Activated CD4-positive, CD25-positive, alpha-beta regulatory T cell treated with anti-CD3 and anti-CD28 coated beads, Interleukin-2, amount 50 U/mL, for 72 hours (primary cell): ENCODE measurements at regions not wholly inside any gene's neighbourhood (a gene's known extent, or its start where the extent isn't known, plus 50 kb on each side); places are given as distances from the start of the nearest gene placed in this dataset.
"Not testable (repeated sequence)": the region's sequence is repeated elsewhere in the genome, so short reads cannot be mapped to it uniquely, and the experiment has no call there.

ENCODE experiments used
- DNase-seq: peaks from one replicate; pipeline ENCODE4 v3.0.0; 2021

GRCh38 chr10:7056216-7056615, 354.6 kb downstream of the SFMBT2 start:
- no peak for DNase-seq

GRCh38 chr10:7054915-7055314, 355.9 kb downstream of the SFMBT2 start:
- no peak for DNase-seq

- no peak for DNase-seq
Observed at GRCh38 chr10:7053195-7053594, 357.6 kb downstream of the SFMBT2 start.

- DNase-seq = not testable (repeated sequence)
Observed at GRCh38 chr10:7050024-7050423, 360.8 kb downstream of the SFMBT2 start.

- no peak for DNase-seq
Observed at GRCh38 chr10:7048061-7048460, 362.8 kb downstream of the SFMBT2 start.

- no peak for DNase-seq
Observed at GRCh38 chr10:7046615-7047014, 364.2 kb downstream of the SFMBT2 start.

- no peak for DNase-seq
Observed at GRCh38 chr10:7045891-7046599, 364.8 kb downstream of the SFMBT2 start.

GRCh38 chr10:7043055-7043653, 367.7 kb downstream of the SFMBT2 start:
- no peak for DNase-seq

- no peak for DNase-seq
Observed at GRCh38 chr10:7042419-7043054, 368.3 kb downstream of the SFMBT2 start.

- no peak for DNase-seq
Observed at GRCh38 chr10:7042000-7042399, 368.8 kb downstream of the SFMBT2 start.

GRCh38 chr10:7040681-7041080, 370.2 kb downstream of the SFMBT2 start:
- DNase-seq = no peak

- no peak for DNase-seq
Observed at GRCh38 chr10:7039859-7040258, 371.0 kb downstream of the SFMBT2 start.

- no peak for DNase-seq
Observed at GRCh38 chr10:7038416-7038815, 372.4 kb downstream of the SFMBT2 start.

GRCh38 chr10:7037434-7037833, 373.4 kb downstream of the SFMBT2 start:
- not testable (repeated sequence) for DNase-seq

- no peak for DNase-seq
Observed at GRCh38 chr10:7036951-7037350, 373.9 kb downstream of the SFMBT2 start.

- DNase-seq = no peak
Observed at GRCh38 chr10:7035126-7035761, 375.6 kb downstream of the SFMBT2 start.

- DNase-seq = no peak
Observed at GRCh38 chr10:7033031-7033430, 377.8 kb downstream of the SFMBT2 start.

GRCh38 chr10:7030134-7030855, 380.5 kb downstream of the SFMBT2 start:
- no peak for DNase-seq

- no peak for DNase-seq
Observed at GRCh38 chr10:7029672-7030071, 381.2 kb downstream of the SFMBT2 start.

- DNase-seq = no peak
Observed at GRCh38 chr10:7028809-7029166, 382.0 kb downstream of the SFMBT2 start.

- DNase-seq = no peak
Observed at GRCh38 chr10:7027913-7028808, 382.7 kb downstream of the SFMBT2 start.

- DNase-seq = no peak
Observed at GRCh38 chr10:7027237-7027912, 383.5 kb downstream of the SFMBT2 start.
